Naive B cell (primary cell): ENCODE measurements at regions not wholly inside any gene's neighbourhood (a gene's known extent, or its start where the extent isn't known, plus 50 kb on each side); places are given as distances from the start of the nearest gene placed in this dataset.

Source experiments
- ATAC-seq, 2 donors: fragments of 150-1000 bp; cut with Tn5 transposase; 2 replicates each; pipeline ENCODE4 v1.10.0; 2021; ENCODE audit warnings: low read depth in 2 of 2, mild to moderate bottlenecking in 2 of 2, moderate library complexity in 2 of 2
- DNase-seq: peaks from one replicate; pipeline ENCODE4 v3.0.0; 2022
- H3K27ac Mint-ChIP-seq, 6 donors: one replicate each; pipeline ENCODE4 v1.8.0; 2020 to 2022; ENCODE audit warnings: mild to moderate bottlenecking in 6 of 6, mixed read lengths in 6 of 6, moderate library complexity in 5 of 6, inconsistent platforms in 2 of 6
- H3K27me3 Mint-ChIP-seq, 3 donors: one replicate each; pipeline ENCODE4 v1.8.0; 2021 to 2022; ENCODE audit warnings: mixed read lengths in 3 of 3, mild to moderate bottlenecking in 1 of 3
- H3K36me3 Mint-ChIP-seq, 2 donors: one replicate each; pipeline ENCODE4 v1.8.0; 2020 to 2022; ENCODE audit warnings: mixed read lengths in 2 of 2, inconsistent platforms in 1 of 2, mild to moderate bottlenecking in 1 of 2
- H3K4me1 Mint-ChIP-seq, 3 donors: one replicate each; pipeline ENCODE4 v1.8.0; 2020 to 2022; ENCODE audit warnings: mixed read lengths in 3 of 3, inconsistent platforms in 1 of 3, mild to moderate bottlenecking in 1 of 3, moderate library complexity in 1 of 3
- H3K4me3 Mint-ChIP-seq, 8 donors: one replicate each; pipeline ENCODE4 v1.8.0; 2020 to 2022; ENCODE audit warnings: mild to moderate bottlenecking in 8 of 8, mixed read lengths in 8 of 8, moderate library complexity in 8 of 8, inconsistent platforms in 2 of 8
- H3K9me3 Mint-ChIP-seq, 7 donors: one replicate each; pipeline ENCODE4 v1.8.0; 2020 to 2022; ENCODE audit warnings: mixed read lengths in 7 of 7, mild to moderate bottlenecking in 5 of 7, inconsistent platforms in 2 of 7, moderate library complexity in 1 of 7

GRCh38 chr10:131806146-131806545, 94.7 kb upstream of the PPP2R2D start:
- ATAC-seq: no peak
- no peak for DNase-seq
- H3K4me1 Mint-ChIP-seq: no peaks in the 10 kb centered on the region
- H3K27ac Mint-ChIP-seq: peak overlapping the region in 2 of 6 donors; percentile 43 to 49
- H3K4me3 Mint-ChIP-seq: no peak overlapping the region
- peaks cover 0 to 5% (median 0%) of the 10 kb centered on the region in 7 donors for H3K9me3 Mint-ChIP-seq
- peaks cover 0 to 22% (median 16%) of the 10 kb centered on the region in 3 donors for H3K27me3 Mint-ChIP-seq
- no peaks in the 10 kb centered on the region for H3K36me3 Mint-ChIP-seq

DNA sequence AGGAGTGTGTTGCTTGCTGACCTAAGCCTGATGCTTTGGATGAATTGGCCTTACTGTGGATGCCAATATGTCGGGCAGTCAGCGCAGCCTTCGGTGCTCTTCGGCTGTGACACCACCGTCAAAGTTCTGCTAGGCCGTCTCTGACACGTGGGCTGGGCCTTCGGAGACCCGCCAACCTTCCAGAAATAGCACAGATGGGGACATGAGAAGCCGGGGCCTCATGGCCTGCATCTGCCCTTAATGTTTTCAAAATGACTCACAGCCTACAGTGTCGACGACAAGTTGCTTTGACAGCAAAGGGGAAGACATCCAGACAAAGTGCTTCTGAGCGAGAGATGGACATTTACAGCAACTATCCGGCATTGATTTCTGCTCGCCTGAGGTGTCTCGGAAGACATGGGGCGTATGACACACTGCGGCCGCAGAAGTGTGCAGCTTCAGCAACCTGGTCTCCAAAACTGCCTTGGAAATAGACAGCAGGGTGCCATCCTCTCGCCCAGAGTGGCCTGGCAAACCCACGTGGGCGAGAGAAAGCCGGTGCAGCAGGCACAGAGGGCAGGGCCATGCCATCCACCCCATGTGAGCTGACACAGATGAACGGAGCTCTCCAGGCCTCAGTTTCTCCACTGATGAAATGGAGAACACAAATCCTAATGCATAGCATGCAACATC, 94.0 kb upstream of the PPP2R2D start:
- Mint-ChIP-seq H3K36me3 (no peaks in the 10 kb centered on the region), H3K27me3 (peaks cover 0 to 18% (median 16%) of the 10 kb centered on the region in 3 donors), H3K4me1 (no peaks in the 10 kb centered on the region), H3K9me3 (peaks cover 0 to 5% (median 0%) of the 10 kb centered on the region in 7 donors), H3K4me3 (no peak overlapping the region), H3K27ac (no peak overlapping the region)
- ATAC-seq (no peak), DNase-seq (no peak)

- Mint-ChIP-seq H3K36me3 (no peaks in the 10 kb centered on the region), H3K27me3 (peaks cover 3 to 16% (median 14%) of the 10 kb centered on the region in 3 donors), H3K4me3 (peak overlapping the region in 1 of 8 donors; percentile 16), H3K27ac (peak overlapping the region in 1 of 6 donors; percentile 53), H3K9me3 (peaks cover 0 to 5% (median 0%) of the 10 kb centered on the region in 7 donors), H3K4me1 (no peaks in the 10 kb centered on the region)
- DNase-seq (no peak), ATAC-seq (no peak)
Measured at GRCh38 chr10:131808370-131808930, 92.4 kb upstream of the PPP2R2D start.

DNA sequence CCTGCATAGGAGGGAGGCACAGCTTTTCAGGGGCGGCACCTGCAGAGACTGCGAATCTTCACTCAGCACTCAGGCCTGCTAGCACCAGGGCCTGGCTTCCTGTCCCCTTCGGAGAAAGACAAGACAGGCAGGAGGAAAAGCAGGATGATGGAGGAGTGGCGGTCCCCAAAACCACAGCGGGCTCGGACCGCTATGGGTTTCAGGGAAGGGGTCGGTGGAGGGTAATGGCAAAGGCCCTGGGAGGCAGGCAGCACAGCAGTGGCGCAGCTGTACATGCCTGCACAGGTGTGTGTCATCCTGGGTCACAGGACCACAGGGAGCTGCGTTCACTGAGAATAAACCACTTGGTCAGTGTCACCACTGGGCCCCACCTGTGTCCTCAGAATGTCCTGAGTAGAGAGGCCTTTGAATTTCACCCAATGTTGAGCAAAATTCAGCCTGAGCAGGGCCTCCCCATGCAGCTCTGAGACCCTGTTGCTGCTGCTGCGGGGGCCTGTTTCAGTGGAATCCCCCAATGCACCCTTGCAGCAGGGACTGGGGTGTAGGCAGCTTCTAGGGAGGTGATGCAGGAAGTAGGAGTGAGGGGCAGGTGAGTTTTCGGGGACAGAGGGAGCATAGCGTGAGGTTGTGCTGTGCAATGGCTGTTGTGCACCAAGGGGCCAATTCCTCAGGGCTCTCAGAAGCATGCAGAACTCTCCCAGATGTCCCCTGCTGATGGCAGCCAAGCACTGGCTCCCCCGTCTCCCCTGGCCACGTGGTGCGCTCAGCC, 90.6 kb upstream of the PPP2R2D start:
- Mint-ChIP-seq H3K27me3 (peaks cover 7 to 20% (median 16%) of the 10 kb centered on the region in 3 donors), H3K36me3 (no peaks in the 10 kb centered on the region), H3K4me3 (no peak overlapping the region)

GRCh38 chr10:131810805-131811629, 89.8 kb upstream of the PPP2R2D start:
- Mint-ChIP-seq H3K4me3 (no peak overlapping the region), H3K36me3 (no peaks in the 10 kb centered on the region), H3K27ac (no peak overlapping the region), H3K4me1 (no peaks in the 10 kb centered on the region), H3K27me3 (peaks cover 7 to 22% (median 16%) of the 10 kb centered on the region in 3 donors), H3K9me3 (peaks cover 0 to 5% (median 0%) of the 10 kb centered on the region in 7 donors)
- DNase-seq (no peak), ATAC-seq (no peak)

More for the DNA sequence above, 90.6 kb upstream of the PPP2R2D start:
- DNase-seq (no peak), ATAC-seq (no peak)
- H3K27ac Mint-ChIP-seq: no peak overlapping the region
- peaks cover 0 to 5% (median 0%) of the 10 kb centered on the region in 7 donors for H3K9me3 Mint-ChIP-seq
- H3K4me1 Mint-ChIP-seq: no peaks in the 10 kb centered on the region

DNA sequence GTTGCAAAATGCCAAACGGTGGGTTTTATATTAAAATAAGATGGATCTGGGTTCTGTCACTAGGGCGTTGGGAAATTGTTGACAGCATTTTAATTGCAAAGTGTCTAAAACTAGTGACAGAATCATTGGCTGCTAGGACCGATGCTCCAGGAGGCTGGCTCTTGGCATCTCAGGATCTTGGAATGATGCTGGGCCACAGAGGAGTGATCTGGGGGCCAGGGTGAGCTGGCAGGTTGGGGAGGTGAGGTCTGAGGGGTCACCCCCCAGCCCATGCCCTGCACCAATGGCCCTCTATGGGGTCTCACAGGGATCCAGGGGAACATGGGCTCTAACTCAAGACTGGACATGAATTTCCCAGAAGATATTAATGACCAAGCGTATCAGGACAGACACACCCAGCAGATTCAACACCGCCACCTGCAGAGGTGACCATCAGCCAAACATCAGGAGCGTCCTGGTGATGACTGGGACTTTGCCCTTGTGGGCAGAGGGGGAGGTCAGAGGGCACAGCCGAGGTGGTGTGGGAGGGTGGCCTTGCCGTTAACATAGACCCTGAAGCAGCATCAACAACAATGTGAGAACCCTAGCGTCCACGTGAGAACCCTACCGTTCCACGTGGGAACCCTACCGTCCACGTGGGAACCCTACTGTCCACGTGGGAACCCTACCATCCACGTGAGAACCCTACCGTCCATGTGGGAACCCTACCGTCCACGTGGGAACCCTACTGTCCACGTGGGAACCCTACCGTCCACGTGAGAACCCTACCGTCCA, 89.0 kb upstream of the PPP2R2D start:
- ATAC-seq: no peak
- DNase-seq: no peak
- Mint-ChIP-seq H3K27ac (no peak overlapping the region), H3K4me1 (no peaks in the 10 kb centered on the region), H3K27me3 (peaks cover 7 to 22% (median 16%) of the 10 kb centered on the region in 3 donors), H3K9me3 (peaks cover 0 to 5% (median 0%) of the 10 kb centered on the region in 7 donors), H3K4me3 (no peak overlapping the region), H3K36me3 (no peaks in the 10 kb centered on the region)

DNA sequence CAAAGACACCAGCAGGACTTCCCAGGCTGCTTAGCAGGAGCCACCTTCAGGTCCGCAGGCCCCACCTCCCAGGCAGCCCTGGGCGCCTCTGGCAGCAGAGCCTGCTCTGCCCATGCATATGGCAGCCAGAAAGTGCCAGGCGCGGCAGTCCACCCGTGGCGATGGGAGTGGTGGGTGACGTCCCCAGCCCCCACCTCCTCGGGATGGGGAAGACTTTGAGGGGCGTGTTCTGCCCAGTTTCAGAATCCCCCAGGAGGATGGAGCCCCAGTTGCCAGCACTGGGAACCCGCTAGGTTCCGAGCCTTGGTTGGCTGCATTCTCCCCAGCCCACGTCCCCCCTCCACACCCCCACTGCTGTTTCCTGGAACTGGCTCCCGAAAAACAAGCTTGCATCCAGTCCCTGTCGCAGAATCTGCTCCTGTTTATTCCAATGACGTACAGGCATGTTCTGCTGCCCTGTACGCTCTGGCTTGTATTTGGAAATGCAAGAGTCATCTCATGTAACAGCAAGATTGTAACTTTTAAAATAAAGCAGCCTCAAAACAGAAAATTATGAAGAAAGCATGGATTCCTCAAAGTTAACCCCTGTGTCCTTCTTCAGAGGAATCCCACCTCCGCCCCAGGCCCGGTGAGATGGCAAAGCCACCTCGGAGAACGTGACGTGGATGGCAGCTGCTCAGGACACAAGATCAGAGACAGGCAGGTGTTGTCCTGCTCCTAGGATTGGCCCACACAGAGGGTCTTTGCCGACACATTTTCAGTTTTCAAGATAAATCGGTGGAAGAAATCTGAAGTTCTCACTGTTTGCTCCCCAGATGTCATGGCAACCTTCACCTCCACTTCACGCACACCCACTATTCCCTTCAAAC, 87.8 kb upstream of the PPP2R2D start:
- H3K4me1 Mint-ChIP-seq: no peaks in the 10 kb centered on the region
- ATAC-seq (no peak), DNase-seq (no peak)
- peaks cover 7 to 22% (median 16%) of the 10 kb centered on the region in 3 donors for H3K27me3 Mint-ChIP-seq
- H3K27ac Mint-ChIP-seq: no peak overlapping the region
- no peaks in the 10 kb centered on the region for H3K36me3 Mint-ChIP-seq
- no peak overlapping the region for H3K4me3 Mint-ChIP-seq
- H3K9me3 Mint-ChIP-seq: peaks cover 0 to 5% (median 0%) of the 10 kb centered on the region in 7 donors

- no peak for ATAC-seq
- H3K36me3 Mint-ChIP-seq: no peaks in the 10 kb centered on the region
- peaks cover 1 to 15% (median 7%) of the 10 kb centered on the region in 3 donors for H3K27me3 Mint-ChIP-seq
- no peak for DNase-seq
- no peak overlapping the region for H3K27ac Mint-ChIP-seq
- no peaks in the 10 kb centered on the region for H3K4me1 Mint-ChIP-seq
- H3K9me3 Mint-ChIP-seq: no peaks in the 10 kb centered on the region
- no peak overlapping the region for H3K4me3 Mint-ChIP-seq
Measured at GRCh38 chr10:131814567-131815265, 86.1 kb upstream of the PPP2R2D start.

DNA sequence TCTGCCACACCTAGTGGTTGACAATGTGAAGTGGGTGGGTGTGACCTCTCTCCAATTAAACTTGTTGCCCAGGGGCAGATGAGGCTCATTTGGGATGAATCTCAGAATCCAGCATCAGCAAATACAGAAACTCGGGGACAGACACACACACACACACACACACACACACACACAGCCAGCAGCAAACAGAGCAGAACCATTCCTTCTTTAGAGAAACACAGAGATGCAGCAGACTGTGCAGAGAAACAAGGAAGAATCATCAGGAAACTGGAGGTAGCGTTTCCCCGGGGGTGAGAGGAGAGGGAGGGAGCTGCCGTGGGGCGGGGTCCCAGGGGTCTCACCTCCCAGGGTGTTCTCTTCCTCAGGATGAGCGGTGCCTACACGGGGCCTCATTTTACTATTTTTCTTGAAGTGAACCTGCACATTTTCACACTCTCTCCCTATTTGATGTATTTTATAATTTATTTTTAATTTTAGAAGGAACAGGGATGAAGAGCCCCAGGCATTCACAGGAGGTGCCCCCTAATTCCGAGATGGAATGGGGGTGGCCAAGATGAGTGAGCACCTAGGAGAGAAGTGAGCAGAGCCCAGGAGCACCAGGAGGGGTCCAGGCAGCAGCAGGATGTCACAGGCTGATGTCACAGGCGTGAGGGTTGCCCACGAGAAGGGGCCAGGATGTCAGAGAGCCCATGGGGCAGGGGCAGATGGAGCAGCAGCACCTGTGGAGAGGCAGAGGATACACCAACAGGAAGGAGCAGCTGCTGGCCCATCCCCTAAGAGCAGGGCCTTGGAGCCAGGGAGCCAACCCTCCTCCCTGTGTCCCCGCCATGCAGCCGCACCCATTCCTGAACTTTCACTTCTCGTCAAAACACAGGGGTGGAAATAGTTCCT, 85.3 kb upstream of the PPP2R2D start:
- ATAC-seq: no peak
- no peak overlapping the region for H3K4me3 Mint-ChIP-seq
- no peaks in the 10 kb centered on the region for H3K4me1 Mint-ChIP-seq
- H3K9me3 Mint-ChIP-seq: no peaks in the 10 kb centered on the region
- H3K27ac Mint-ChIP-seq: no peak overlapping the region
- peaks cover 0 to 14% (median 7%) of the 10 kb centered on the region in 3 donors for H3K27me3 Mint-ChIP-seq
- no peak for DNase-seq
- H3K36me3 Mint-ChIP-seq: no peaks in the 10 kb centered on the region

DNA sequence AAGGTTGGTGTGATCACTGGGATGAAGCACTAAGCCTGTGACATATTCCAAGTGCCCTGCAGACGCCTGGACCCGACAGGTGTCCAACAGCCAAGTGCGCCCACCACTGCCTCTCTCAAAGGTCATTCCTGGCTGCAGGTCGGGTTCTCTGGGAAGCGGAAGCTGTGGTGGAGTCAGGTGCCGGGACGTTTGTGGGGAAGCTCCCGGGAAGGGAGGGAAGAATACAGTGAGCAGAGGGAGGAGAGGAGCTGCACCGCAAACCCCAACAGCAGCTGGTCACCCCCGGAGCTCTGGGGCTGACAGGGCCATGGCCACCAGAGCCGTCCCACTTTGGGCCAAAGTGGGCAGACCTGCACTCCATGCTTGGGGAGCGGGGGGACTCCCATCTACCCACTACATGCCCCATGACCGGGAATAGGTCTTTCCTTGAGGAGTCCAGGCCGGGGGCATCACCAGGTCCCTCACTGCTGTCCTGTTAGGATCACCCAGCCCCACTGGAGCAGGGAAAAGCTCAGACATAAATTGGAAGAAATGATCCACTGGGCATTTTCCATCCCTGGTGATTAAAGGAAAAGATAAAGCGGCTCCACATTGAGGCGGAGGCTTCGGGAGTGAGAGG, 84.5 kb upstream of the PPP2R2D start:
- Mint-ChIP-seq H3K27ac (no peak overlapping the region), H3K36me3 (no peaks in the 10 kb centered on the region), H3K4me3 (no peak overlapping the region), H3K9me3 (no peaks in the 10 kb centered on the region), H3K4me1 (no peaks in the 10 kb centered on the region), H3K27me3 (peaks cover 0 to 14% (median 7%) of the 10 kb centered on the region in 3 donors)
- ATAC-seq (no peak), DNase-seq (no peak)
